HTR-8/SVneo (cell line): ENCODE measurements at regions not wholly inside any gene's neighbourhood (a gene's known extent, or its start where the extent isn't known, plus 50 kb on each side); places are given as distances from the start of the nearest gene placed in this dataset.
"Not testable (repeated sequence)": the region's sequence is repeated elsewhere in the genome, so short reads cannot be mapped to it uniquely, and the experiment has no call there.

ENCODE experiments used
- DNase-seq: peaks from one replicate; pipeline ENCODE4 v3.0.0; 2011; ENCODE audit warnings: low spot score, mixed read lengths; ENCODE audit not compliant: insufficient read length
- FAIRE-seq: peaks from 2 replicates; lab custom pipeline; 2011; peaks lifted over from hg19 to GRCh38; lab: Jason Lieb, UNC

GRCh38 chr3:159482241-159482993 is 506.2 kb upstream of the IL12A start:
- no peak for DNase-seq

GRCh38 chr3:159482994-159483367 is 505.7 kb upstream of the IL12A start:
- DNase-seq (no peak), FAIRE-seq (no peak)

More at GRCh38 chr3:159482241-159482993, 506.2 kb upstream of the IL12A start:
- no peak for FAIRE-seq

- FAIRE-seq (no peak), DNase-seq (no peak)
Measured at GRCh38 chr3:159486580-159486979, 502.1 kb upstream of the IL12A start.

GRCh38 chr3:159487304-159487703 is 501.3 kb upstream of the IL12A start:
- FAIRE-seq: no peak
- no peak for DNase-seq

GRCh38 chr3:159488602-159489001 is 500.0 kb upstream of the IL12A start:
- no peak for FAIRE-seq

GRCh38 chr3:159497361-159497760 is 491.3 kb upstream of the IL12A start:
- FAIRE-seq (no peak), DNase-seq (no peak)

More at GRCh38 chr3:159488602-159489001, 500.0 kb upstream of the IL12A start:
- DNase-seq: no peak

- DNase-seq (peak; percentile 42), FAIRE-seq (peak; percentile 51)
Measured at GRCh38 chr3:159499031-159499793, 489.4 kb upstream of the IL12A start.

GRCh38 chr3:159501029-159501428 is 487.6 kb upstream of the IL12A start:
- DNase-seq (no peak), FAIRE-seq (no peak)

GRCh38 chr3:159502986-159503385 is 485.6 kb upstream of the IL12A start:
- FAIRE-seq: no peak
- no peak for DNase-seq

- DNase-seq, FAIRE-seq: not testable (repeated sequence)
Measured at GRCh38 chr3:159510988-159511387, 477.6 kb upstream of the IL12A start.

GRCh38 chr3:159513444-159513843 is 475.2 kb upstream of the IL12A start:
- FAIRE-seq: no peak
- DNase-seq: no peak

GRCh38 chr3:159513867-159514380 is 474.7 kb upstream of the IL12A start:
- FAIRE-seq: no peak

GRCh38 chr3:159517105-159517504 is 471.5 kb upstream of the IL12A start:
- DNase-seq: no peak
- no peak for FAIRE-seq

More at GRCh38 chr3:159513867-159514380, 474.7 kb upstream of the IL12A start:
- DNase-seq: no peak

GRCh38 chr3:159520638-159521037 is 468.0 kb upstream of the IL12A start:
- DNase-seq (no peak), FAIRE-seq (no peak)

GRCh38 chr3:159522276-159522675 is 466.4 kb upstream of the IL12A start:
- FAIRE-seq (no peak), DNase-seq (no peak)

- FAIRE-seq: no peak
- no peak for DNase-seq
Measured at GRCh38 chr3:159528251-159528895, 460.3 kb upstream of the IL12A start.

GRCh38 chr3:159532577-159532976 is 456.1 kb upstream of the IL12A start:
- FAIRE-seq (no peak), DNase-seq (no peak)

- no peak for DNase-seq
- no peak for FAIRE-seq
Measured at GRCh38 chr3:159534496-159534895, 454.1 kb upstream of the IL12A start.

GRCh38 chr3:159536876-159537275 is 451.8 kb upstream of the IL12A start:
- no peak for FAIRE-seq

GRCh38 chr3:159538507-159538906 is 450.1 kb upstream of the IL12A start:
- FAIRE-seq: no peak
- no peak for DNase-seq

More at GRCh38 chr3:159536876-159537275, 451.8 kb upstream of the IL12A start:
- DNase-seq: no peak
